RKO (cell line): ENCODE measurements at regions not wholly inside any gene's neighbourhood (a gene's known extent, or its start where the extent isn't known, plus 50 kb on each side); places are given as distances from the start of the nearest gene placed in this dataset.

Experiments
- DNase-seq: peaks from one replicate; pipeline ENCODE4 v3.0.0-alpha.2; 2016; ENCODE audit warnings: low spot score

GRCh38 chr5:39896104-39896503 lies 471.3 kb upstream of the DAB2 start:
- no peak for DNase-seq

- no peak for DNase-seq
Measured at GRCh38 chr5:39892708-39893107, 467.9 kb upstream of the DAB2 start.

GRCh38 chr5:39891376-39891775 lies 466.6 kb upstream of the DAB2 start:
- no peak for DNase-seq

- no peak for DNase-seq
Measured at GRCh38 chr5:39880985-39881384, 456.2 kb upstream of the DAB2 start.

- no peak for DNase-seq
Measured at GRCh38 chr5:39877479-39877878, 452.7 kb upstream of the DAB2 start.

- DNase-seq = no peak
Measured at GRCh38 chr5:39876146-39876545, 451.4 kb upstream of the DAB2 start.

GRCh38 chr5:39870137-39870536 lies 445.4 kb upstream of the DAB2 start:
- no peak for DNase-seq

- no peak for DNase-seq
Measured at GRCh38 chr5:39869396-39869795, 444.6 kb upstream of the DAB2 start.

- no peak for DNase-seq
Measured at GRCh38 chr5:39867923-39868322, 443.1 kb upstream of the DAB2 start.

GRCh38 chr5:39863926-39864552 lies 439.3 kb upstream of the DAB2 start:
- DNase-seq = no peak

- DNase-seq = no peak
Measured at GRCh38 chr5:39857041-39857440, 432.3 kb upstream of the DAB2 start.

GRCh38 chr5:39854771-39855410 lies 430.1 kb upstream of the DAB2 start:
- DNase-seq = no peak

- no peak for DNase-seq
Measured at GRCh38 chr5:39850291-39850690, 425.5 kb upstream of the DAB2 start.

- DNase-seq = no peak
Measured at GRCh38 chr5:39846144-39846543, 421.4 kb upstream of the DAB2 start.

- DNase-seq = no peak
Measured at GRCh38 chr5:39843767-39844166, 419.0 kb upstream of the DAB2 start.

- DNase-seq = no peak
Measured at GRCh38 chr5:39835371-39835770, 410.6 kb upstream of the DAB2 start.

- DNase-seq = no peak
Measured at GRCh38 chr5:39829441-39829840, 404.7 kb upstream of the DAB2 start.

GRCh38 chr5:39826051-39826450 lies 401.3 kb upstream of the DAB2 start:
- no peak for DNase-seq

GRCh38 chr5:39825301-39825700 lies 400.5 kb upstream of the DAB2 start:
- DNase-seq = no peak

- DNase-seq = no peak
Measured at GRCh38 chr5:39822020-39822419, 397.2 kb upstream of the DAB2 start.

- DNase-seq = no peak
Measured at GRCh38 chr5:39816866-39817265, 392.1 kb upstream of the DAB2 start.

- DNase-seq = no peak
Measured at GRCh38 chr5:39816156-39816845, 391.5 kb upstream of the DAB2 start.

- DNase-seq = no peak
Measured at GRCh38 chr5:39815711-39816110, 390.9 kb upstream of the DAB2 start.

GRCh38 chr5:39811381-39811780 lies 386.6 kb upstream of the DAB2 start:
- DNase-seq = no peak
